ENCODE measurements at regions not wholly inside any gene's neighbourhood (a gene's known extent, or its start where the extent isn't known, plus 50 kb on each side); places are given as distances from the start of the nearest gene placed in this dataset.

GRCh38 chr18:24611075-24611474 is 150.6 kb downstream of the HRH4 start (continued):
- no peak for TF ChIP-seq NRF1 (IDR thresholded peaks at IDR 0.05; ENCODE audit: low read depth, low read length)
- TF ChIP-seq CEBPB (IDR thresholded peaks at IDR 0.05; ENCODE audit: low read depth, low read length) = no peak
- no peak for TF ChIP-seq ATF2 (IDR thresholded peaks at IDR 0.05; ENCODE audit: low read length)
- no peak for TF ChIP-seq PHF8 (conservative IDR thresholded peaks at IDR 0.05; ENCODE audit: low read depth, low read length)
- no peak for TF ChIP-seq SP2 (IDR thresholded peaks at IDR 0.05; ENCODE audit: low read length)
